ENCODE measurements at regions not wholly inside any gene's neighbourhood (a gene's known extent, or its start where the extent isn't known, plus 50 kb on each side); places are given as distances from the start of the nearest gene placed in this dataset.

- TF ChIP-seq POLR2A (IDR thresholded peaks at IDR 0.05; ENCODE audit: low read length): no peak
- no peak for TF ChIP-seq GATA1 (IDR thresholded peaks at IDR 0.05; ENCODE audit: low read depth, low read length)
Measured at GRCh38 chr12:9324782-9325181, 116.6 kb upstream of the PZP start.

Measured in erythroblast (primary cell).